ENCODE measurements at regions not wholly inside any gene's neighbourhood (a gene's known extent, or its start where the extent isn't known, plus 50 kb on each side); places are given as distances from the start of the nearest gene placed in this dataset.
A peak's percentile ranks its signal among the peaks of the same experiment; 100 is the strongest.
"Not testable (repeated sequence)": the region's sequence is repeated elsewhere in the genome, so short reads cannot be mapped to it uniquely, and the experiment has no call there.

GRCh38 chr17:59496178-59496577 lies 69.2 kb upstream of the DHX40 start:
- peaks cover 8% of the 10 kb centered on the region for H3K4me1 ChIP-seq (ENCODE audit: control insufficient read depth, insufficient read depth, low read length)
- H3K9ac ChIP-seq (ENCODE audit: low read length), result no peak overlapping the region
- H3K4me3 ChIP-seq (ENCODE audit: low read length), result no peak overlapping the region
- DNase-seq (ENCODE audit: low read depth), result no peak
- peaks cover 3% of the 10 kb centered on the region for H3K27me3 ChIP-seq (replicated peaks; ENCODE audit: control insufficient read depth, insufficient read depth, low read length)
- no peaks in the 10 kb centered on the region for H3K36me3 ChIP-seq (ENCODE audit: control insufficient read depth, insufficient read depth, low read length, severe bottlenecking)
- H3K9me3 ChIP-seq (ENCODE audit: control insufficient read depth, low read length), result peaks cover 17% of the 10 kb centered on the region

GRCh38 chr17:59498530-59499307 lies 66.7 kb upstream of the DHX40 start:
- DNase-seq (ENCODE audit: low read depth), result peak; percentile 36
- Histone ChIP-seq H3K27me3 (replicated peaks; ENCODE audit: control insufficient read depth, insufficient read depth, low read length) (peaks cover 3% of the 10 kb centered on the region), H3K9me3 (ENCODE audit: control insufficient read depth, low read length) (peaks cover 17% of the 10 kb centered on the region), H3K4me1 (ENCODE audit: control insufficient read depth, insufficient read depth, low read length) (peaks cover 8% of the 10 kb centered on the region), H3K36me3 (ENCODE audit: control insufficient read depth, insufficient read depth, low read length, severe bottlenecking) (no peaks in the 10 kb centered on the region), H3K4me3 (ENCODE audit: low read length) (peak overlapping the region; percentile 41), H3K9ac (ENCODE audit: low read length) (no peak overlapping the region)

- H3K9me3 ChIP-seq (ENCODE audit: control insufficient read depth, low read length); H3K4me1 ChIP-seq (ENCODE audit: control insufficient read depth, insufficient read depth, low read length); DNase-seq (ENCODE audit: low read depth): not testable (repeated sequence)
These were observed 65.2 kb upstream of the DHX40 start for GRCh38 chr17:59500086-59500655.

GRCh38 chr17:59501690-59502089 lies 63.7 kb upstream of the DHX40 start:
- H3K27me3 ChIP-seq (replicated peaks; ENCODE audit: control insufficient read depth, insufficient read depth, low read length), result no peaks in the 10 kb centered on the region
- no peaks in the 10 kb centered on the region for H3K36me3 ChIP-seq (ENCODE audit: control insufficient read depth, insufficient read depth, low read length, severe bottlenecking)

More at GRCh38 chr17:59500086-59500655, 65.2 kb upstream of the DHX40 start:
- H3K4me3 ChIP-seq (ENCODE audit: low read length); H3K27me3 ChIP-seq (replicated peaks; ENCODE audit: control insufficient read depth, insufficient read depth, low read length); H3K36me3 ChIP-seq (ENCODE audit: control insufficient read depth, insufficient read depth, low read length, severe bottlenecking); H3K9ac ChIP-seq (ENCODE audit: low read length): not testable (repeated sequence)

DNA sequence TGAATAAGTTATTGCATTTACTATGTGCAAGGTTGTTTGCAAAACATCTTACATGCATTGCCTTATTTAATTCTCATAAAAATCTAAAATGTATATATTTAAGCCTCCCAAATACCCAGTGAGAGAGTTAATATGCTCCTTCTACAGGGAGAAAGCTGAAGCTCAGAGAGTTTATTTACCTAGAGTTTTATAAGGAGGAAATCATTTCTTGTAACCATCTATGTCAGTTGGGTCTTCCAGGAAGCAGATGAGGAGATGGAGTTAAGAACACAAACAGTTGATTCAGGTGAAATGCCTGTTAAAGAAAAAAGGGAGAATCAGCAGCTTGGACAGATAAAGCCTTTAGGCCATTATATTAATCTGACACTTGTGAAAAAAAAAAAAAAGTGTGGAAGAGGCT lies 62.6 kb upstream of the DHX40 start:
- no peak overlapping the region for H3K4me3 ChIP-seq (ENCODE audit: low read length)
- DNase-seq (ENCODE audit: low read depth), result no peak
- no peaks in the 10 kb centered on the region for H3K9me3 ChIP-seq (ENCODE audit: control insufficient read depth, low read length)
- no peaks in the 10 kb centered on the region for H3K36me3 ChIP-seq (ENCODE audit: control insufficient read depth, insufficient read depth, low read length, severe bottlenecking)
- H3K4me1 ChIP-seq (ENCODE audit: control insufficient read depth, insufficient read depth, low read length), result peaks cover 25% of the 10 kb centered on the region
- no peak overlapping the region for H3K9ac ChIP-seq (ENCODE audit: low read length)
- H3K27me3 ChIP-seq (replicated peaks; ENCODE audit: control insufficient read depth, insufficient read depth, low read length), result no peaks in the 10 kb centered on the region

More at GRCh38 chr17:59501690-59502089, 63.7 kb upstream of the DHX40 start:
- no peak overlapping the region for H3K4me3 ChIP-seq (ENCODE audit: low read length)
- peaks cover 15% of the 10 kb centered on the region for H3K4me1 ChIP-seq (ENCODE audit: control insufficient read depth, insufficient read depth, low read length)
- H3K9ac ChIP-seq (ENCODE audit: low read length), result no peak overlapping the region
- no peak for DNase-seq (ENCODE audit: low read depth)
- no peaks in the 10 kb centered on the region for H3K9me3 ChIP-seq (ENCODE audit: control insufficient read depth, low read length)

DNA sequence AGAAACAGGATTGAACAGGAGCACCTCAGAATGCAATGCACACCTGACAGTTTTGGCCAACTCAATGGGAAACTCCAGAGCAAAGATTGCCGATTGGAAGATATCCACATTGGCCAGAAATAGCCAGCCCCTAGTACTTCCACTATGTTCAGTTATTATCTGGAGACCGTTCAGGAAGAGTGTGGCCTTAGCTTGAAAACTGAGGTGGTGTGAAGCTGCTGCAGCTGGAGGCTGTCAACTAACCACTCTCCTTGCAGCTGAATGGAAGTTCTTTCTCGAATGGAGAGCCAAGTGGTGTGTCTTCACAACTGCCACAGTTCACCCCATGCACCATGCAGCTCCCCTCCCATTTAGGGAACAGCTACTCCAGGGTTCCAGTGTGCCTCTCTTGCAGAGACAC lies 61.9 kb upstream of the DHX40 start:
- H3K27me3 ChIP-seq (replicated peaks; ENCODE audit: control insufficient read depth, insufficient read depth, low read length), result no peaks in the 10 kb centered on the region
- no peak for DNase-seq (ENCODE audit: low read depth)
- no peak overlapping the region for H3K4me3 ChIP-seq (ENCODE audit: low read length)
- H3K9me3 ChIP-seq (ENCODE audit: control insufficient read depth, low read length), result no peaks in the 10 kb centered on the region
- no peaks in the 10 kb centered on the region for H3K36me3 ChIP-seq (ENCODE audit: control insufficient read depth, insufficient read depth, low read length, severe bottlenecking)
- no peak overlapping the region for H3K9ac ChIP-seq (ENCODE audit: low read length)
- peaks cover 25% of the 10 kb centered on the region for H3K4me1 ChIP-seq (ENCODE audit: control insufficient read depth, insufficient read depth, low read length)

GRCh38 chr17:59504821-59505220 lies 60.6 kb upstream of the DHX40 start:
- Histone ChIP-seq H3K9ac (ENCODE audit: low read length) (no peak overlapping the region), H3K9me3 (ENCODE audit: control insufficient read depth, low read length) (no peaks in the 10 kb centered on the region), H3K4me1 (ENCODE audit: control insufficient read depth, insufficient read depth, low read length) (peaks cover 17% of the 10 kb centered on the region), H3K27me3 (replicated peaks; ENCODE audit: control insufficient read depth, insufficient read depth, low read length) (no peaks in the 10 kb centered on the region), H3K4me3 (ENCODE audit: low read length) (no peak overlapping the region), H3K36me3 (ENCODE audit: control insufficient read depth, insufficient read depth, low read length, severe bottlenecking) (no peaks in the 10 kb centered on the region)
- no peak for DNase-seq (ENCODE audit: low read depth)

DNA sequence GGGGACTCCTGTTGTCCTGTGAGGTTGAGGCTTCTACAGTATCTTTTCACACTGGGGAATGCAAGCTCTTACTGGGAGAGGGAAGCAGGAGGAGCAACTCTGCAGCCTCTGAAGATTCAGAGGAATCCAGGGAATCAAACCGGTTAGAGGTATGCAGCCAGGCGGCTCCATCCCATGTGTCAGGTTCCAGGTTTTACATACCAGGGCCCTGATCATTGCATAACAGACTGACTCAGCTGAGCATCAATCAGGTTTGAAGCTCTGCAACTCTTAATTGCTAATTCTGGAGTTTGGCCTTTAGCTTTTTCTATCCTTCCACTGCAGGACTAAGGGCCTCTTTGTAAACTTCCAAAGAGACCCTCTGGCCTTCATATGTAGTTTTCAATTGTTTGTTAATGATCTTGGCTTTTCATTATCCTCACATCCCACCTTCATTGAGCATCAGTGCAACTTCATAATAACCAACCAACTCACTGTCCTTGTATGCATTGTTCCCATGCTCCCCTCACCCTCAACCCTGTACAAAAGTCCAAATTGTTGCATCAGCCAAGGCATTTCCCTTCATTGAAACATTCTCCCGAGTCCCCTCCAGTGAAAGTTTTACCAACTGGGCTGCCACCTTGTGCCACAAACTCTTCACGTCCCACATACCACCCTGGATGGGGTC lies 59.7 kb upstream of the DHX40 start:
- no peak for DNase-seq (ENCODE audit: low read depth)

GRCh38 chr17:59506894-59507726 lies 58.3 kb upstream of the DHX40 start:
- H3K4me1 ChIP-seq (ENCODE audit: control insufficient read depth, insufficient read depth, low read length), result peaks cover 17% of the 10 kb centered on the region
- no peaks in the 10 kb centered on the region for H3K36me3 ChIP-seq (ENCODE audit: control insufficient read depth, insufficient read depth, low read length, severe bottlenecking)
- no peak overlapping the region for H3K4me3 ChIP-seq (ENCODE audit: low read length)
- no peaks in the 10 kb centered on the region for H3K9me3 ChIP-seq (ENCODE audit: control insufficient read depth, low read length)
- DNase-seq (ENCODE audit: low read depth), result no peak
- no peaks in the 10 kb centered on the region for H3K27me3 ChIP-seq (replicated peaks; ENCODE audit: control insufficient read depth, insufficient read depth, low read length)
- H3K9ac ChIP-seq (ENCODE audit: low read length), result no peak overlapping the region

More for the DNA sequence above, 59.7 kb upstream of the DHX40 start:
- Histone ChIP-seq H3K9me3 (ENCODE audit: control insufficient read depth, low read length) (no peaks in the 10 kb centered on the region), H3K36me3 (ENCODE audit: control insufficient read depth, insufficient read depth, low read length, severe bottlenecking) (no peaks in the 10 kb centered on the region), H3K4me1 (ENCODE audit: control insufficient read depth, insufficient read depth, low read length) (peaks cover 17% of the 10 kb centered on the region), H3K27me3 (replicated peaks; ENCODE audit: control insufficient read depth, insufficient read depth, low read length) (no peaks in the 10 kb centered on the region), H3K9ac (ENCODE audit: low read length) (no peak overlapping the region), H3K4me3 (ENCODE audit: low read length) (no peak overlapping the region)

GRCh38 chr17:59508999-59509625 lies 56.3 kb upstream of the DHX40 start:
- H3K27me3 ChIP-seq (replicated peaks; ENCODE audit: control insufficient read depth, insufficient read depth, low read length), result no peaks in the 10 kb centered on the region
- H3K9ac ChIP-seq (ENCODE audit: low read length), result no peak overlapping the region
- no peak for DNase-seq (ENCODE audit: low read depth)

More at GRCh38 chr17:59508999-59509625, 56.3 kb upstream of the DHX40 start:
- no peak overlapping the region for H3K4me3 ChIP-seq (ENCODE audit: low read length)
- H3K4me1 ChIP-seq (ENCODE audit: control insufficient read depth, insufficient read depth, low read length), result peaks cover 20% of the 10 kb centered on the region
- H3K36me3 ChIP-seq (ENCODE audit: control insufficient read depth, insufficient read depth, low read length, severe bottlenecking), result no peaks in the 10 kb centered on the region
- H3K9me3 ChIP-seq (ENCODE audit: control insufficient read depth, low read length), result no peaks in the 10 kb centered on the region

All from adipocyte (in vitro differentiated cells).